Right atrium auricular region (tissue), 2 donors: ENCODE measurements at regions not wholly inside any gene's neighbourhood (a gene's known extent, or its start where the extent isn't known, plus 50 kb on each side); places are given as distances from the start of the nearest gene placed in this dataset.
"Not testable (repeated sequence)": the region's sequence is repeated elsewhere in the genome, so short reads cannot be mapped to it uniquely, and the experiment has no call there.

ENCODE experiments used
- DNase-seq: peaks from one replicate; pipeline ENCODE4 v3.0.0-alpha.2; 2019; ENCODE audit warnings: low spot score
- H3K27ac ChIP-seq, 2 donors: fragments of 200-600 bp; sonication (generic); 1 replicate in 1 of 2; 2 replicates in 1 of 2; pipeline ENCODE4 v1.5.1; 2016 to 2019
- H3K27me3 ChIP-seq, 2 donors: fragments of 200-600 bp; sonication (generic); one replicate each; pipeline versions ENCODE4 v1.5.1 to v1.6.0; 2017 to 2019
- H3K36me3 ChIP-seq: fragments of 200-600 bp; sonication (generic); one replicate; pipeline ENCODE4 v1.5.1; 2016
- H3K4me1 ChIP-seq, 2 donors: fragments of 200-600 bp; sonication (generic); one replicate each; pipeline versions ENCODE4 v1.5.1 to v1.6.0; 2017 to 2019
- H3K4me3 ChIP-seq, 2 donors: fragments of 200-600 bp; sonication (generic); 1 replicate in 1 of 2; 2 replicates in 1 of 2; pipeline ENCODE4 v1.5.1; 2017 to 2019; ENCODE audit warnings: mild to moderate bottlenecking in 1 of 2, moderate library complexity in 1 of 2
- H3K9me3 ChIP-seq, 2 donors: fragments of 200-600 bp; sonication (generic); one replicate each; pipeline ENCODE4 v1.5.1; 2019
- TF ChIP-seq, protein P1 (sequence below), 2 donors: fragments of 200-600 bp; sonication (generic); IDR thresholded peaks; one replicate each; pipeline ENCODE4 v1.5.1; 2019; ENCODE audit warnings: antibody characterized with exemption in 2 of 2

DNA sequence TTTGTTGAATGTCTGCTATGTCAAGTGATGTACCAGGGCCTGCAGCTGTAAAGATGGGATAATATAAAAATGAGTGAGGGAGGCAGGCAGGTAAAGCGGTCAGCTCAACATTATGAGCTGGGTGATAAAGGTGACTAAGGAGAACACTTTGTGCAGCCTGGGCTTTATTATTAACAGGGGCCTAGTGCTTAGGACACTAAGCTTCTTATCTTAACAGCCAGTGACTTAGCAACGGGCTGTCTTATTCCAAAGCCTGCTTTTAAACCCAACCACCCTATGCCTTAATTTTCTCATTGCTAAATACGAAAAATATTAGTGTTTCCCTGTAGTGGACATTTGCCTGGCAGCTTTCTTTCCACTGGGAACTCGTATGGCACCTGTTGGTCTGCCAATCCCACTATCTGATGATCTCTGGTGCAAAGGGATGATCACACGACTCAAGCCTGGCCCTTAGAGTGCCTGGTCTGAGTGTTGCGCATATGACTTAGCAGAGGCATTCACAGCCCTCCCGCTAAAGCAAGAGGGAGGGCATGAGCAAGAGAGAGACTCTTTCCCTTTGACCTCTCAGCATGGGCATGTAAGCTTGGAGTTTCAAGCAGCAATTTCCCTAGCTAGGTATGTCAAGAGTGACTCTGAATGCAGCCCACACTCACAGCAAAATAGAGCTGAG is 98.6 kb upstream of the PAPPA2 start:
- DNase-seq: no peak
- Histone ChIP-seq H3K27me3 (no peaks in the 10 kb centered on the region), H3K9me3 (no peaks in the 10 kb centered on the region), H3K36me3 (no peaks in the 10 kb centered on the region), H3K27ac (no peak overlapping the region), H3K4me1 (no peaks in the 10 kb centered on the region), H3K4me3 (no peak overlapping the region)
- TF ChIP-seq, protein P1, sequence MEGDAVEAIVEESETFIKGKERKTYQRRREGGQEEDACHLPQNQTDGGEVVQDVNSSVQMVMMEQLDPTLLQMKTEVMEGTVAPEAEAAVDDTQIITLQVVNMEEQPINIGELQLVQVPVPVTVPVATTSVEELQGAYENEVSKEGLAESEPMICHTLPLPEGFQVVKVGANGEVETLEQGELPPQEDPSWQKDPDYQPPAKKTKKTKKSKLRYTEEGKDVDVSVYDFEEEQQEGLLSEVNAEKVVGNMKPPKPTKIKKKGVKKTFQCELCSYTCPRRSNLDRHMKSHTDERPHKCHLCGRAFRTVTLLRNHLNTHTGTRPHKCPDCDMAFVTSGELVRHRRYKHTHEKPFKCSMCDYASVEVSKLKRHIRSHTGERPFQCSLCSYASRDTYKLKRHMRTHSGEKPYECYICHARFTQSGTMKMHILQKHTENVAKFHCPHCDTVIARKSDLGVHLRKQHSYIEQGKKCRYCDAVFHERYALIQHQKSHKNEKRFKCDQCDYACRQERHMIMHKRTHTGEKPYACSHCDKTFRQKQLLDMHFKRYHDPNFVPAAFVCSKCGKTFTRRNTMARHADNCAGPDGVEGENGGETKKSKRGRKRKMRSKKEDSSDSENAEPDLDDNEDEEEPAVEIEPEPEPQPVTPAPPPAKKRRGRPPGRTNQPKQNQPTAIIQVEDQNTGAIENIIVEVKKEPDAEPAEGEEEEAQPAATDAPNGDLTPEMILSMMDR (IDR thresholded peaks at IDR 0.05): no peak

DNA sequence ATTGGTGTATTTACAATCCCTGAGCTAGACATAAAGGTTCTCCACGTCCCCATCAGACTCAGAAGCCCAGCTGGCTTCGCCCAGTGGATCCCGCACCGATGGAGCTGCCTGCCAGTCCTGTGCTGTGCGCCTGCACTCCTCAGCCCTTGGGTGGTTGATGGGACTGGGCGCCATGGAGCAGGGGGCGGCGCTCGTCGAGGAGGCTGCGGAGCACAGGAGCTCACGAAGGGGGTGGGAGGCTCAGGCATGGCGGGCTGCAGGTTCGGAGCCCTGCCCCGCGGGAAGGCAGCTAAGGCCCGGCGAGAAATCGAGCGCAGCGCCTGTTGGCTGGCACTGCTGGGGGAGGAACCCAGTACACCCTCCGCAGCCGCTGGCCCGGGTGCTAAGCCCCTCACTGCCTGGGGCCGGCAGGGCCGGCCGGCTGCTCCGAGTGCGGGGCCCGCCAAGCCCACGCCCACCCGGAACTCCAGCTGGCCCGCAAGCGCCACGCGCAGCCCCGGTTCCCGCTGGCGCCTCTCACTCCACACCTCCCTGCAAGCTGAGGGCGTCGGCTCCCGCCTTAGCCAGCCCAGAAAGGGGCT is 113.8 kb upstream of the PAPPA2 start:
- H3K36me3 ChIP-seq, DNase-seq, H3K27me3 ChIP-seq, H3K4me1 ChIP-seq, H3K27ac ChIP-seq, H3K4me3 ChIP-seq: not testable (repeated sequence)
- H3K9me3 ChIP-seq: peaks cover 3 to 30% of the 10 kb centered on the region in 2 donors

DNA sequence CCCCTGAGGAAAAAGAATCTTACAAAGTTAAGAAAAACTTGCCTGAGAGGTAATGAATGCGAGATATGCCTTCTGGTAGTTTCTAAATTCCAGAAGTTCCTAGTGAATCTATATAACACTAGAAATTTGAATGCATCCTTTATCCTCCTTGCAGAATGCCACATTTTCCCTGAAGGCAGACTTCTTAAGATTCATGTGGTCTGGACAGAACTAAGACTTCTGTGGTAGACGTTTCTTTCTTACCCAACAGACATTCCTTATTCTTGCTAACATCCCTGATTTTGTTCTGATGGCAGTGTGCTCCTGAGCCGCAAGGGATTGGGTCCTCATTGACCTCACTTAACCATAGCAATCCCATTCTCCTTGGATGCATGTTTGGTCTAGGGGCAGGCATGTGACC is 121.3 kb upstream of the PAPPA2 start:
- TF ChIP-seq, protein P1 (IDR thresholded peaks at IDR 0.05): no peak
- Histone ChIP-seq H3K27me3 (no peaks in the 10 kb centered on the region), H3K36me3 (no peaks in the 10 kb centered on the region), H3K4me1 (no peaks in the 10 kb centered on the region), H3K4me3 (no peak overlapping the region), H3K27ac (no peak overlapping the region), H3K9me3 (peaks cover 3 to 17% of the 10 kb centered on the region in 2 donors)
- DNase-seq: no peak

DNA sequence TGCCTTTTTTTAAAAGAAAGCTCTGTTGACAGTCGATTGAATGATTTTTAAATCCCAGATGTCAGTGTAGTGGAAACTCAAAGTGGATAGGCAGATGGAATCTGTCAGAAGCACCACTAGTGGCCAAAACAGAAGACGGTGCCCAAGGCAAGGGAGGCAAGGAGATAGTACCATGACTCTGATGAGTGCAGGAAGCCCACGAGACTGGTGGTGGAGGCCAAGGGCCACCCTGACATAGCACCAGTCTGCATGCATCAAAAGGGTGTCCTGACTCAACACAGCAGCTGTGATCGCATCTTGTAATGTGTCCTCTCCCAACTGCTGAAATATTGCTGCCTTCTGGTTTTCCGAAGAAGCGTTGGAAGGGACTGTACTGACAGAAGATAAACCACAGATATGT is 124.1 kb upstream of the PAPPA2 start:
- no peak for DNase-seq
- Histone ChIP-seq H3K9me3 (no peaks in the 10 kb centered on the region), H3K36me3 (no peaks in the 10 kb centered on the region), H3K4me1 (no peaks in the 10 kb centered on the region), H3K4me3 (no peak overlapping the region), H3K27me3 (no peaks in the 10 kb centered on the region), H3K27ac (no peak overlapping the region)
- TF ChIP-seq, protein P1 (IDR thresholded peaks at IDR 0.05): no peak

DNA sequence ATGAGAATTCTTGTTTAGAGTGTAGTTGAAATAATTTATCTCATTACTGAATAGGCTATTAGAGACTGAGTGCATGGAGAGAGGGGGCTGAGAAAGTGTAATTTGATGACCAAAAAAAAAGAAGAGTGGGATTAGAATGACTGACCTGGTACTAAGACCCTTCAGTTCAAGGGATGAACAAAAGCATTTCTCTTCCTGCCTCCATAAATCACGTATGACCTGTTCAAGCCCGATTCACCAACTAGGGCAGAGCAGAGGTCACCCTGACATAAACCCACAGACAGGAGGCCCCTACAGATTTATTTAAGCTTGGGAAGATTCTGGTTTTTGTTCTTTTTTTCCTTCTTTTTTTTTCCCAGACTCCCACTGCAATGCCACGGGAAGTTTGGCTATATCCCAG is 123.7 kb upstream of the COP1 start:
- Histone ChIP-seq H3K4me3 (no peak overlapping the region), H3K4me1 (no peaks in the 10 kb centered on the region)

DNA sequence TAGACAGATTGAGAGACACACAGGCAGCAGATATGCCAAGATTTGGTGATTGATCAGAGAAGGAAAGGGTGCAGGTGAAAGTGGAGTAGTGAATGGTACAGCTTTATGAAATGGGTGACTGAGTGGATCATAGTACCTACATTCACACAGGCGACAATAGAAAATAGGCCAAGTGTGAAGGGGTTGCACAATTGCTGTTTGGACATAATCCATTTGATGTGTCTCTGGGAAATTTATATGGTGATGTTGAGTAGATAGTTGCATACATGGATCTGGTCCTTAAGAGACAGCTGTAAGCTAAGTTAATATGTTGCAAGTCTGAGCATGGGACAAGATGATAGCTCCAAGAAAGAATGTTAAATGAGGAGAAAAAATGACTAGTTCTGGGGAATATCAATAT is 118.6 kb upstream of the COP1 start:
- H3K36me3 ChIP-seq: no peaks in the 10 kb centered on the region
- no peaks in the 10 kb centered on the region for H3K9me3 ChIP-seq
- H3K4me1 ChIP-seq: no peaks in the 10 kb centered on the region
- TF ChIP-seq, protein P1 (IDR thresholded peaks at IDR 0.05): no peak
- no peak for DNase-seq
- H3K27ac ChIP-seq: no peak overlapping the region
- no peaks in the 10 kb centered on the region for H3K27me3 ChIP-seq
- no peak overlapping the region for H3K4me3 ChIP-seq

More for the DNA sequence above, 123.7 kb upstream of the COP1 start:
- Histone ChIP-seq H3K9me3 (no peaks in the 10 kb centered on the region), H3K27me3 (no peaks in the 10 kb centered on the region), H3K36me3 (no peaks in the 10 kb centered on the region), H3K27ac (no peak overlapping the region)
- DNase-seq: no peak
- TF ChIP-seq, protein P1 (IDR thresholded peaks at IDR 0.05): no peak
